CD4-positive, alpha-beta T cell treated with Interleukin-10 for 1 hour (primary cell): ENCODE measurements at regions not wholly inside any gene's neighbourhood (a gene's known extent, or its start where the extent isn't known, plus 50 kb on each side); places are given as distances from the start of the nearest gene placed in this dataset.

Source experiments
- DNase-seq: peaks from one replicate; pipeline ENCODE4 v3.0.0-alpha.2; 2020

DNA sequence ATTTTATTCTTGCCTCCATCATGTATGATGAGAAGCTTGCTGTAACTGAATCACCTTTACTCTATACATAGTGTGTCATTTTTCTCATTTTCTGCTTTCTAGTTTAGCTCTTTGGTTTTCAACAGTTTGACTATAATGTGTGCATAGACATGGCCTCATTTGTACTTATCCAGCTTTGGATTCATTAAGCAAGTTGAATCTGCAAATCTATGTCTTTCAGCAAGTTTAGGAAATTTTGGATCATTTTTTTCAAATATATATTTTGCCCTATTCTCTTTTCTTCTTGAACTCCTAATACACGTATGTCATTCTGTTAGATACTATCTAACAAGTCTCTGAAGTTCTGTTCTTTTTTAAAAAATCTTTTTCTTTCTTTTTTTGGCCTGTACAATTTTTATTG lies 57.8 kb downstream of the PRLHR start:
- DNase-seq = no peak

DNA sequence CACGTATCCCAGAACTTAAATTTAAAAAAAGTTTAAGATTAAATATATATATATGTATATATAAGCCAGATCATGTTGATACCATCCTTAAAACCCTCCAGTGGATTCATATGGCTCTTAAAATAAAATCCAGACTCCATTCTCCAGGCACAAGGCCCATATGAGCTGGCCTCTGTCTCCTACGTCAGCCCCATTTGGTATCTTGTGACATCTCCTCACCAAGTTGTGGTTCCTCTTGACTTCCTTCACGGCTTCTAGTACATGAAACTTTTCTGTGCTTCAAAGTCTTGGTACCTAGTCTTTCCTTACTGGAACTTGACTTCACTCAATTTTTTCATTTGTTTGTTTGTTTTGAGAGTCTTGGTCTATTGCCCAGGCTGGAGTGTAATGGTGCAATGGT lies 61.3 kb downstream of the PRLHR start:
- no peak for DNase-seq

DNA sequence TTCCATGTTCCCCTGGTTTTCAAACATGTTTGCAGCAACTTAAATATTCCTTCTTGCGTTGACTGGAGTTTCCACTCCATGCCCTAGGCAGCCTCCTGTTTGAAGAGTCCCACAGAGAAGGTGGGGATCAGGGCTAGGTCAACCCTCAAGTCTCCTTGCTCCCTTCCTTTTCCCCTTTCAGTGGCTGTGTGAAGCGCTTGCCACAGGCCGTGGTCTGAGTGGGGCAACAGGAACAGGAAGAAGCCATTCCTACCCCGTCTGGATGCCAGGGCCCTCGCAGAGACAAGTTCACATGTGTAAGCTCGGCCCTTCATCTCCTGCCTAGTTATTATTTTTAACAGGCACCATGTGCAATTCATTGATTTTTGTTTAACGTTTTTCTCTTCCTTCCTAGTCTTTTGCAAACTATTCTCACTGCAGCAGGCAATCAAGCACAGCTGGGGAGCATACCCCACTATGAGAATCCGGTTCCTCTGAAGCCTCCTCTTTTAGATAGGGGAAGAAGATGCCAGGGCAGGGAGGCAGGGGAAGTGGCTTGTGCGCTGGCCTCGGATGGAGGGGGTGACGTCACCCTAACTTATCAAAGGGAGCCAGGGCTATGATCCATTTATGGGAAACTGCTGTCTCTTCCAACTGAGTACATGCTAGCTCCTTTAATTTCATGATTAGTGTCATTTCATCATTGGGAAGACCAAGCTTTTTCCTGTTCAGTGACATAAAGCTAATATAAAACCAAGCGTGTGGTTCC lies 64.2 kb downstream of the PRLHR start:
- DNase-seq = no peak

DNA sequence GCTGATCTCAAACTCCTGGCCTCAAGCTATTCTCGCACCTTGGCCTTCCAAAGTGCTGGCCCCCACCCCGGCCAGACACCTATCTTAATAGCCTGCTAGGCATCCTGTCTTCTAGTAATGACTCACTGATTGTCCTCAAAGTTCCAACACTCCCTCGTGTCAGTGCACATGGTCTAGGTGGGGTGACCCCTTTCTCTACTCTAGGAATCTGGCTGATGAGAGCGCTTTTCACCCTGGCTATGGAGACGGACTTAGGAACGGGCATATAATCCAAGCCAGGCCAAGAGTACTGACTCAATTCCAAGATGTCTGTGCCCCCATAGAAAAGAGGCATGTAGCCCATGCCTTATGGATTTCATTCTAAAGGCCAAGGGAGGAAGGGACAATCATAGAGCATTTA lies 67.0 kb downstream of the PRLHR start:
- no peak for DNase-seq

DNA sequence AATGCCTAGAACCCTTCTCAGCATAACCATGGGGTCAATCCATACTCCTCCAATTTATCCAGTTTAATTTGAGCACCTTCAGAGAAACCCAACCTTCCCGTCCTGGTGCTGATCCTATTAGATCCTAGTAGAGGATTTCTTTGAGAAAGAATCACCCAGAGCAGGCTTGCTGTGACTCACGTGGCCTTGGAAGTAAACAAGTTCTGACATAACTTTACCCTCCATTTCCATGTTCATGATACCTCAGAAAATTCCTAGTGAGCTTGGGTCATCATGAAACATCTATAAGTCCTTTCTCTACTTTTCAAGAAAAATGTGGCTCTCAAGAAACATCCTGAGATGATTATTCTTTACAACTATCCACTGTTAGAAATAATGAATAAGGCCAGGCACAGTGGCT lies 71.7 kb downstream of the PRLHR start:
- no peak for DNase-seq

DNA sequence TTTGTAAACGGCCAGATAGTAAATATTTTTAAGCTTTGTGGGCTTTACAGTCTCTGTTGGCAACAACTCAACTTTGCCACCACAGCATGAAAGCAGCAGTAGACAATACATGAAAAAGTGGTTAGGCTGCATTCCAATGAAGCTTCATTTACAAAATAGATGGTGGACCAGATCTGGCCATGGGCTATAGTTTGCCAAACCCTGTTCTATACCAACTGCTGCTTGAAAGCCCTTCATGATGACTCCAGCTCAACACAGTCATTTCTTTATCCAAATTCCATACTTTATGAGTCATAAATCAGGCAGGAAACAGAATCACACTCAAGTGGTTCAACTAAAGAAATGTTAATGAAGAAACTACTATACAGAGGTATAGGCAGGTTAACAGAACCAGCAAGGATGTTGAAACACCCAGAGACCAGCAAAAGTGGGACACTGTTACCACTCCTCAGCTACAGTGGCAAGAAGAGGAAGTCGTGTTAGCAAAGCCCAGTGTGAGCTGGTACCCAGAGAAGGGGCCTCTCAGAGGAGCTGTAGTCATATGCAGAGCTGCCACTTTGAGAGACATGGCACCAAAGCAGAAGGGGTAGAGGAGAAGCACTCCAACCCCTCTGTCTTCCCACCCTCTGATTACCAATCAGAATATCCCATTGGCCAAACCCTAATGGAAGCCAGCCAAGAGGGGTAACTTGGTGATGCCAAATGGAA lies 72.5 kb downstream of the PRLHR start:
- DNase-seq = no peak

DNA sequence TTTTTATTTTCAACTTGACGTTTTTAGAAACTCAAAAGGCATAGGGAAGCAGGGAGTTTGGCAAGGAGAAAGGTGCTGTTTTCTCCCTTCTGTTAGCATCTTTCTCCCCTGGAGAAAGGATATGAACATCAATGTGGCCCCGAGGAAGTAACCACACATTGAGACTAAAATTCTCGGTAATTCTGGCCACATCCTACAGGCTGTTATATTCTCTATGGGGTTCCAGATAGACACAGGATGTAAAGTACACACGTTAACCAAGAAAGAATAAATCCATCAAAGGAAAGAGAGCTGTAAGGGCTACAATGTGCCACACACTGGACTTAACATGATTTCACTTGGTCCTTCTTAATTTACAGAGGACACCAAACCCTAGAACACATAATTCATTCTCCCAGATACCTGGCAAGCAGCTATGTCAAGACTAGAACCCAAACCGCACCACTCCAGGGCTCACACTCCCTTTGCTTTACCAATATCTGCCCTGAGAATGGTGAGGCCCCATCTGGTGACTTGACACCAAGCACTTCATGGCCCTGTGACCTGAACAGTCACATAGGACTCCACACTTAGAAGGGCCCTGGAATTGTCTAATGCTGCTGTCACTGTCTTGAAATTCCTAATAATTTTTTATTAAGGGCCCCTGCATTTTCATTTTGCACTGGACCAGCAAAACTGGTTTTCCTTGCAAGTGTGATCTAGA lies 73.9 kb downstream of the PRLHR start:
- DNase-seq = no peak

DNA sequence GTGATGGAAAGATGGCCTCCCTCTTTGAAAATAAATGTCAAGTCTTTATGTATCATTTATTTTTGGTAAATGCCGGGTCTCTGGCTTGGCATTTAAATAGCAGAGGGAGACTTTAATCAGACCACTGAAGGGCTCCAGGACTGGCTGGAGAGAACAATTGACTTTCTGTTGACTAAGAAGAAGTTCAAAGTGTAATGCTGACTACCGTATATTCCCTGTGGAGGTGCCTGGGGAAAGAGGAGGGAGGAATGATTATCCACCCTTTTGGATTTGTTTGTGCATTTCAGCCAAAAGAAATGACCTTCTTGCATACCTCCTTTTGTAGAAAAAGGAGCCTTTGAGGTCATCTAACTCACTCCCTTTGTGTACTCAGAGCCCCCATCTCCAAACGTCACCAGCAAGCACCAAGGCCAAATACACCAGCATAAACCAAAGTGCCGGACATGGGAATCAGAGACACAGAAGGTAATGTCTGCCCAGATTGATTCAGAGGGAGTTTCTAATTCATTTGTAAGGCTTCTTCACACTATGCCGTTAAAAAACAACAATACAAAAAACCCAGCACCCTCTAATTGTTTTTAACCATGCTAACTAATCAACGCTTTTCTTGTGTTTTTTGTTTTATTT lies 75.2 kb downstream of the PRLHR start:
- no peak for DNase-seq

DNA sequence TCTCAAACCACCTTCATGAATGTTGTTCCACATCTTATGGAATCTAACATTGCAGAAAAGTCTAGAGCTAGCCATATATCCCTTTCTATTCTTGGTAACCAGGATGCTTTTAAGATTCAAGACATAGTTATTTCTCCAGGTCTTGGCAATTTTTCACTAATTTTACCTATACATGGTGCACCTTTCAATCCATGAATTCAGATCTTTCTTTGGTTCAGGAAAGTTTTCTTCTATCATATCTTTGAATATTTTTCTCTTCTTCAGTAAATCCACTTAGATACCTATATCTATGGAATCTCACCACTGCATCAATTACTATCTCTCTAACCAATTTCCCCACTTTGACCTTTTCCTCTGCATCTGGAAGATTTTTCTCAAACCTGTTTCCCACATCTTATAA lies 77.4 kb downstream of the PRLHR start:
- no peak for DNase-seq

DNA sequence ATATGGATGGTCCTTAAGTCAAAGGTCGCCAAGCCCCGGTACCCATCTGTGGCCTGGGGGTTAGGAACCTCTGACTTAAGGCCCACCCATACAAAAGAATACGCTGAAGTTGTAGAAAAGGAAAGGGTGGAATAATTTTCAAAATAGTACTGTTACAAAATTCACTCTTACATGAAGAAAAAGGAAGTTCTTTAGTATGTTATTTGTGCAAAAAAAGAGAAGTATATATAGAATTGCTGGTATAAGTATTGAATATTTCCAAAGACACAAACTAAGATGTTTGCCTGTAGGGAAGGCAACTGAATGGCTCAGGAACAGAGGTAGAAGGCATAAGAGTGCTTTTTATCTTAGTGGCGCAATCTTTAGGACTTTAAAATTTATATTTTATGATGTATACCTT lies 78.7 kb downstream of the PRLHR start:
- DNase-seq = no peak

DNA sequence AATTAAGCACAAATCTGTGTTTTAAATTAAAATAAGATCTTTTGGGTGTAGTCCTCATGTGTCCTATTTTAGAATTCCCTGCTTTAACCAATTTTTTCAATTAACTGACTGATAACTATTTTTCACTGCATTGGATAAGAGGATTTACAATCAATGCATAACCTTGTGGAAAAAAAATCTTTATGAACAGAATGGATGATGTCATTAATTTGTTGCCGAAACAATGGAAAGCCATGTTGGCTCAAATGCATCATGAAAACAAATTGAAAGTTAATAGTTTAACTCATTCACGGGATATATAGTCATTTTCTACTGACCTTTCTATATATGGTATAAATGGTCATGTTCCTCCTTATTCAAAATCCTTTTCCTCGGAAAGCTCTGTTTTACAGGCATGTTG lies 82.3 kb downstream of the PRLHR start:
- DNase-seq = no peak

DNA sequence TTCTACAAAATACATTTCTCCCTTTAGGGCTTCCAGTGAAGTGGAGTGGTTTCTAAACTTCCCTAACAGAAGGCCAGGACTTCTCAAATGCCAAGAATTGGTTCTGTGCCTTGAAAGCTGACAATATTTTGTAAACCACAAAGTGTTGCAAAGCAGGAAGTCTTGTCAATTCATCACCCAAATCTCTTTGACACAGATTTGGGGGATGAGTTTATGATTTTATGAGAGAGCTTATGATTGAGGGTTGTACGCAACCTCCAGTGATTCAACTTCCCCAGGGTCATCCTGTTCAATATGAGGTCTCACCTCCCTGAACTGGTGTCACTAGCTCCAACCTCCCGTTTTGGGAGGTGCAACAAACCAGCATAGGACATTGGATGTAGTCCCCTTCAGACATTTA lies 83.7 kb downstream of the PRLHR start:
- no peak for DNase-seq

DNA sequence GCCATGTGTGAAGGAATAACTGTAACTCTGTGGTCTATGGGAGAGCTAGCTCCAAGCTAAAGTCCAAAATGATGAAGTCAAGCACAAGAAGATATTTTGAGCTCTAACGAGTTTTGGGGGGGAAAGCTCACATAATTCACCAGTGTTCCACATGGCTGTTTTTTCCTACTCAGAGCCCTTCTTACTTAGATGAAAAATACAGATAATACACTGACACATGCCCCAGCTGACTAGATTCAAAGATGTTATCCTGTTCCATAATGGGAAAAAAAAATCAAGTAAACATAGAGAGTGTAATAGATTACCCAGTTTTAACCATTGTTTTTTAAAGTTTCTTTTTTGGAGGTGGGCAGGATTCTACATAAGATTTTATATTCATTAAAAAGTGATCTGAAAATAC lies 86.6 kb downstream of the PRLHR start:
- no peak for DNase-seq

DNA sequence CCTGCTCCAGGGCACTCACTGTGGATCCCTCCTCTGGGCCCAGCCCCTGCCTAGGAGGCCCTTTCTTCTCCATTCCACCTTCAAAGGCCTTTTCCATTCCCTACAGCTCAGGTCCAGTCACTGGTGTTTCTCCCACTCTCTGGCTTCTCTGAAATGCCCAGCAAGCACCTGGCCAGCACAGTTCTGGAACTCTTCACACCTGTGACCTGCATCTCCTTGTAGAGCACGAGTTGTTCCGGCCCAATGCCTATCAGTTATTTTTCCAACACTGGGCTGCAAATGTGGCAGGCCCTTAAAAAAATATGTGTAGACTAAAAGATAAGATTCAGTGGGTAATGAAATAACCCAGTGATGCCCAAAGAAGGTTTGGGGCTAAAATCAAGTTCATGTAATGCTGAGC lies 87.1 kb downstream of the PRLHR start:
- DNase-seq = no peak

DNA sequence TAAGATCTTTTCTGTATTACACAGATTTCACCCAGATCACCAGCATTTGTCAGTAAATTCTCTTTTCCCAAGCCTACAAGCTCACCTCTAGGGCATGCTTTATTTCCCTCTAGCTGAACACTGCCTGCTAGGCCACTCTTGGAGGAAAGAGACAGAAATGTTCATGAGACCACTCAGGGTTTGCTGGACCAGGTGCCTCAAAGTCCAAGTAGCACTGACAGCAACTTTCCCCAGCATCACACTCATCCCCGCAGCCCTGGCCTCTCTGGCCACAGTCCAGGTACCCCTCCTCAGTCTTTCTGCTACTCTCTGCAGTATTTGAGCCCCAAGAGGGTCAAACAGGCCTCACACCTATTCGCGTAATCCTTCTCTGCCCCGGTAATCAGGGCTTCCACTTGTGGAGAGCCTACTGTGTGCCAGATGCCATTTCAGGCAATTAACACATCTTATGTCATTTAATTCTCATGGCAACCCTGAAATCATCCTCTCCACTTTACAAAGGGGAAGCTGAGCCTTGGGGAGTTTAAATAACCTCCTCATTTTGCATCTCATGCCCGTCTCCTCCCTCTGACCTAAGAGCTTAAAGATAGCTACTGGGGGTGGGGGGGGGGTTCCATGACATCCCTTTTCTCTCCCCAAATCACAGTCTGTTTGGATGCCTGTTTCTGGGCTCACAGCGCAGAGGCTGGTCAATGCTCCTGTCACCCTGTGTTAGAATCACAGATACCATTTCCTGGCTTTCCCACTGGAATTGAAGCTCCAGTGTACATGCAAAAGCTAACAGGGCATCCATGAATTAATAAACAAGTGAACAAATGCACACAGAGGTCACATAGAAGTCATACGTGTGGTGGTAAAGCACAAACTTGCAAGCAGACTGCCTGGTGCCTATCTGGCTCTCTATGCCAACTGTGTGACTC lies 88.5 kb downstream of the PRLHR start:
- no peak for DNase-seq

DNA sequence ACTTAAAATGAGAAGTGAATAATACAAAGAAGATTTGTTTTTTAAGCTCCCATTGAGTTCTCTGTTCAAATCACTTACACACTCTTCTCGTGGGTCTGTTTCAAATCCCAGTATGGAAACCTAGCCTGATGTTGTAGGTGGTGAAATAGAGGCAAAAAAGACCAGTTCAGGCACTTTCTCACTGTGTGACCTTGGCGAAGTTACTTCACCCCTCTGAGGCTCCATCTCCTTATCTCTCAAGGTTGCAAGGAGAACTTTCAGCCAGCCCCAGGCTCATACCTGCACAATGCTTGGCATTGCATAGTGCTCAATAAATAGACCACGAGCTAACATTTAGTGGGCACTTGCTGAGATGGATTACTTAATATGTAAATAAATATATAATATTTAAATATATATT lies 90.1 kb downstream of the PRLHR start:
- no peak for DNase-seq

DNA sequence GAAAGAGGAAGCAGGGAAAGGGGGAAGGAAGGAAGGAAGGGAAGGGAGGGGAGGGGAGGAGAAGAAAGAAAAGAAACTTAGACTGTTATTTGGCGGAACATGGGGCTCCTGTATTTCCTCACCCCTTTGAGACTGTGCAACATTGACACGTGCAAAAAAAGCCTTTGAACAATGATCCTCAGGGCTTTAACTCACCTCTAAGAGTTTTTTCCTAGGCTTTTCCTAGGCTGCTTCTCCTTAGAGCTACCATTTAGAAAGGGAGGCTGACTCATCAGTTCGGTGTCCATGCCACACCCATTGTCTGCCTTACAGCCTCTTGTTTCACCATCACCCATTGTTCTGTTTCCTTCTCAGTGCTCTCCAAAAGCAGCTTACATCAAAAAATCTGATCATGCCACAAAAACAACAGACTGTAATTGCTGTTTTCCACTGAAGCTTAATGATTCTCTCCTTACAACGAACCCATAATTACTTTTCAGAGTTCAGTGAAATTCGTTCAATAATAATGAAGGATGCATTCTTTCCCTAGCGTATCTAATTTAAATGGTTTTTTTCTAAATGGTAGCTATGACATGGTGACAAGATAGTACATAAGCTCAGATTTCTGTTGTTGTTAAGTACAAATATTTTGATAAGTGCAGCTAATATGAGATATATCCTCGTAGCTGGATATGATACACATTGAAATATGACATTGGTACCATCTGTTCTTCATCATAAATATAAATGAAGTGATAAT lies 90.8 kb downstream of the PRLHR start:
- DNase-seq = no peak

DNA sequence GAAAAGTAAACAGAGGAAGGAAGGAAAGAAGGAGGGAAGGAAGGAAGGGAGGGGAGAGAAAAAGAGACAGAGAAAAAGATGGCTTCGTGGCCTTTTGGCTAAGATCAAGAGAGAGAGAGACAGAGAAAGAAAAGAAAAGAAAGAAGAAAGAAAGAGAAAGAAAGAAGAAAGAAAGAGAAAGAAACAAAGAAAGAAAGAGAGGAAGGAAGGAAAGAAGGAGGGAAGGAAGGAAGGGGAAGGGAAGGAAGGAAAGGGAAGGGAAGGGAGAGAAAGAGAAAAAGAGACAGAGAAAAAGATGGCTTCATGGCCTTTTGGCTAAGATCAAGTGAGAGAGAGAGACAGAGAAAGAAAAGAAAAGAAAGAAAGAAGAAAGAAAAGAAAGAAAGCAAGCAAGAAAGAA lies 91.4 kb downstream of the PRLHR start:
- no peak for DNase-seq

DNA sequence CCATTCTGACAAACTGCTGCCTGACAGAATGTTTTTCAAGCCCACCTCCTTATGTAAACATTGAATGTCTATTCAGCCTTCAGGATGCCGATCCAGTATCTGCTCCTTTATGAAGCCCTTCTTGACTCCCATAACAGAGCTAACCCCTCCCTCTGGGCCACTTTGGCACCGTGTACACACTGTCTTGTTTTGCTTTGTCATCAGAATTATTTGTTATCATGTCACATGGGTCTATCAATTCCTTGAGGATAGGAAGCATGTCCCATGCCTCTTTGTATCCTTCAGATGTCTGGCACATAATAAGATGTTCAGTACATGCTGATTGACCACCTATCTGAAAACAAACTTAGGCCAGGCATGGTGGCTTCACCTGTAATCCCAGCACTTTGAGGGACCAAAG lies 92.3 kb downstream of the PRLHR start:
- DNase-seq = no peak

DNA sequence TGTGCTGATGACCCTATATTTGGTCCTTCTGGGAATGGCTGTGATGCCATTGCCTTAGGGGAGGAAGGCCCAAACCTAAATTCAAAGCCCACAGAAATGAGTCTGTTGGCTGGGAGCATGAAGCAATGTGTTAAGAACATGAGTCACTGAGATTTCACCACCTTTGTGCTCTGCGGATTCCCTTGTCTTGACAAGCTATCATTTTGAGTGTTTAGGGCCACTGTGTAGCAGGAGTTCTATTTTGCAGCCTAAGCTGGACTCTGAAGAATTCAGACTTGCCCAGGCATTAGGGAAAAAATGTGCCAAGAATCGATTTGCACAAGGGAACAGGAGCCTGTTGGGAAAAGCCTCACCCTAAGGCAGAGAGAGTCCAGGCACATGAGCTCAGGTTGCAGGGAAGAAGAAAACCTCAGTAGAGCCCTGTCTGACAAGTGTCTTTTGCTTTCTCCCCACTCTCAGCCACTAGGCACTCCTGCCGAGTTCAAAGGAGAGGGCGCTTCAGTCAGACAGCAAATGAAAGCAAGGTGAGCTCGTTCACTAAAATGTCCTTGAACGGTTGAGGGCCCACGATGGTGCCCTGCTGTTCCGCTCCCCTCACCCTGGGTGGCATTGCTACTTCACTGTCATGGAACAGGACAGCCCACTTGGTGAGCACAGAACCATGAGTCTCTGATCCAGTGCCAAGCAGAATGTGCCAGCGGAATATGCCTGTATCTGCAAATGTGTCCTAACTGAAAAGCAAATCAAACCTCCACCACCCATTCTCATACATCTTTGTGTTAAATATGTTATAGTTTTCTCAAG lies 93.6 kb downstream of the PRLHR start:
- DNase-seq = no peak

DNA sequence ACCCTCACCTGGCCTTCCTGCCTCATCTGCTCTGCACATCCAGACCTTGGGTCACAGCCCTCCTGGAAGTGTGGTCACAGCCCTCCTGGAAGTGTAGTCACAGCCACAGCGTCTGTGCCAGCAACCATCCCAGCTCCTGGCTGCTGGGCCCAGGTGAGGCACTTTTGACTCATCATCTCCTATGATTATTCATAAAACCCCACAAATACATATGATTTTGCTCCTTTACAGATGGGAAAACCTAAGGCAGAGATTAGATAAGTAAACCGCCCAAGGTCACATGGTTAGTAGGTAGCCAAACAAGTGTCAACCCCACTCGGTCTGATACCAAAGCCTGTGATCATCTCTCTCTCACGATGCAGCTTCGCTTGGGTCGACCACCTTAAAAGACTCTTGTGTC lies 94.3 kb downstream of the PRLHR start:
- DNase-seq = no peak
